ENCODE measurements at regions not wholly inside any gene's neighbourhood (a gene's known extent, or its start where the extent isn't known, plus 50 kb on each side); places are given as distances from the start of the nearest gene placed in this dataset.
"Not testable (repeated sequence)": the region's sequence is repeated elsewhere in the genome, so short reads cannot be mapped to it uniquely, and the experiment has no call there.

GRCh38 chr12:83468988-83469908 lies 782.5 kb downstream of the TMTC2 start:
- H3K27ac ChIP-seq (ENCODE audit: low read depth, low read length, severe bottlenecking) = no peak overlapping the region
- H3K9me3 ChIP-seq (ENCODE audit: control insufficient read depth, low read length) = no peaks in the 10 kb centered on the region
- no peak overlapping the region for H3K4me3 ChIP-seq (ENCODE audit: extremely low read depth, insufficient read depth, low read length, poor library complexity, severe bottlenecking)
- H3K4me1 ChIP-seq (ENCODE audit: control insufficient read depth, insufficient read depth, low read length, poor library complexity, severe bottlenecking) = no peaks in the 10 kb centered on the region
- H3K36me3 ChIP-seq (ENCODE audit: control insufficient read depth, insufficient read depth, low read length) = no peaks in the 10 kb centered on the region
- WGBS, 2 experiments (ENCODE audit: insufficient coverage in 2 of 2) = 84 to 85% methylated on average over 4 of the region's 5 CpGs

GRCh38 chr12:83465632-83466031 lies 778.9 kb downstream of the TMTC2 start:
- H3K4me1 ChIP-seq (ENCODE audit: control insufficient read depth, insufficient read depth, low read length, poor library complexity, severe bottlenecking) = no peaks in the 10 kb centered on the region
- no CpG with 5 or more reads among the region's 2 CpGs for WGBS, 2 experiments (ENCODE audit: insufficient coverage in 2 of 2)
- no peak overlapping the region for H3K27ac ChIP-seq (ENCODE audit: low read depth, low read length, severe bottlenecking)
- no peaks in the 10 kb centered on the region for H3K9me3 ChIP-seq (ENCODE audit: control insufficient read depth, low read length)
- H3K36me3 ChIP-seq (ENCODE audit: control insufficient read depth, insufficient read depth, low read length) = no peaks in the 10 kb centered on the region
- H3K4me3 ChIP-seq (ENCODE audit: extremely low read depth, insufficient read depth, low read length, poor library complexity, severe bottlenecking) = no peak overlapping the region

- no peaks in the 10 kb centered on the region for H3K9me3 ChIP-seq (ENCODE audit: control insufficient read depth, low read length)
- H3K4me1 ChIP-seq (ENCODE audit: control insufficient read depth, insufficient read depth, low read length, poor library complexity, severe bottlenecking) = no peaks in the 10 kb centered on the region
- H3K4me3 ChIP-seq (ENCODE audit: extremely low read depth, insufficient read depth, low read length, poor library complexity, severe bottlenecking) = no peak overlapping the region
- no peak overlapping the region for H3K27ac ChIP-seq (ENCODE audit: low read depth, low read length, severe bottlenecking)
- H3K36me3 ChIP-seq (ENCODE audit: control insufficient read depth, insufficient read depth, low read length) = no peaks in the 10 kb centered on the region
These were observed 775.7 kb downstream of the TMTC2 start for GRCh38 chr12:83462419-83462818.

- Histone ChIP-seq H3K27ac (ENCODE audit: low read depth, low read length, severe bottlenecking) (no peak overlapping the region), H3K9me3 (ENCODE audit: control insufficient read depth, low read length) (no peaks in the 10 kb centered on the region), H3K4me3 (ENCODE audit: extremely low read depth, insufficient read depth, low read length, poor library complexity, severe bottlenecking) (no peak overlapping the region), H3K36me3 (ENCODE audit: control insufficient read depth, insufficient read depth, low read length) (no peaks in the 10 kb centered on the region), H3K4me1 (ENCODE audit: control insufficient read depth, insufficient read depth, low read length, poor library complexity, severe bottlenecking) (no peaks in the 10 kb centered on the region)
- no CpG with 5 or more reads among the region's 3 CpGs for WGBS, 2 experiments (ENCODE audit: insufficient coverage in 2 of 2)
These were observed 774.7 kb downstream of the TMTC2 start for GRCh38 chr12:83461336-83461935.

- Histone ChIP-seq H3K36me3 (ENCODE audit: control insufficient read depth, insufficient read depth, low read length) (no peaks in the 10 kb centered on the region), H3K9me3 (ENCODE audit: control insufficient read depth, low read length) (no peaks in the 10 kb centered on the region), H3K4me3 (ENCODE audit: extremely low read depth, insufficient read depth, low read length, poor library complexity, severe bottlenecking) (no peak overlapping the region), H3K27ac (ENCODE audit: low read depth, low read length, severe bottlenecking) (no peak overlapping the region), H3K4me1 (ENCODE audit: control insufficient read depth, insufficient read depth, low read length, poor library complexity, severe bottlenecking) (no peaks in the 10 kb centered on the region)
- 94 to 100% methylated on average over 2 of the region's 2 CpGs for whole genome bisulfite sequencing, 2 experiments (ENCODE audit: insufficient coverage in 2 of 2)
These were observed 764.5 kb downstream of the TMTC2 start for GRCh38 chr12:83451189-83451588.

- H3K36me3 ChIP-seq (ENCODE audit: control insufficient read depth, insufficient read depth, low read length) = no peaks in the 10 kb centered on the region
- no peak overlapping the region for H3K27ac ChIP-seq (ENCODE audit: low read depth, low read length, severe bottlenecking)
- no peak overlapping the region for H3K4me3 ChIP-seq (ENCODE audit: extremely low read depth, insufficient read depth, low read length, poor library complexity, severe bottlenecking)
- WGBS, 2 experiments (ENCODE audit: insufficient coverage in 2 of 2) = 86% methylated on average over 1 of the region's 1 CpG; no CpG with 5 or more reads in 1 of the 2 experiments
- H3K9me3 ChIP-seq (ENCODE audit: control insufficient read depth, low read length) = no peaks in the 10 kb centered on the region
- H3K4me1 ChIP-seq (ENCODE audit: control insufficient read depth, insufficient read depth, low read length, poor library complexity, severe bottlenecking) = no peaks in the 10 kb centered on the region
These were observed 747.9 kb downstream of the TMTC2 start for GRCh38 chr12:83434600-83434999.

GRCh38 chr12:83432176-83432719 lies 745.5 kb downstream of the TMTC2 start:
- 70% methylated on average over 2 of the region's 3 CpGs; no CpG with 5 or more reads in 1 of the 2 experiments for WGBS, 2 experiments (ENCODE audit: insufficient coverage in 2 of 2)
- Histone ChIP-seq H3K4me1 (ENCODE audit: control insufficient read depth, insufficient read depth, low read length, poor library complexity, severe bottlenecking) (no peaks in the 10 kb centered on the region), H3K36me3 (ENCODE audit: control insufficient read depth, insufficient read depth, low read length) (no peaks in the 10 kb centered on the region), H3K27ac (ENCODE audit: low read depth, low read length, severe bottlenecking) (no peak overlapping the region), H3K9me3 (ENCODE audit: control insufficient read depth, low read length) (no peaks in the 10 kb centered on the region), H3K4me3 (ENCODE audit: extremely low read depth, insufficient read depth, low read length, poor library complexity, severe bottlenecking) (no peak overlapping the region)

GRCh38 chr12:83427586-83428136 lies 741.0 kb downstream of the TMTC2 start:
- H3K36me3 ChIP-seq (ENCODE audit: control insufficient read depth, insufficient read depth, low read length); H3K9me3 ChIP-seq (ENCODE audit: control insufficient read depth, low read length); H3K4me1 ChIP-seq (ENCODE audit: control insufficient read depth, insufficient read depth, low read length, poor library complexity, severe bottlenecking); H3K27ac ChIP-seq (ENCODE audit: low read depth, low read length, severe bottlenecking); H3K4me3 ChIP-seq (ENCODE audit: extremely low read depth, insufficient read depth, low read length, poor library complexity, severe bottlenecking): not testable (repeated sequence)
- WGBS, 2 experiments (ENCODE audit: insufficient coverage in 2 of 2) = no CpG with 5 or more reads among the region's 2 CpGs

- WGBS, 2 experiments (ENCODE audit: insufficient coverage in 2 of 2) = 84 to 86% methylated on average over 3 of the region's 3 CpGs
- no peaks in the 10 kb centered on the region for H3K36me3 ChIP-seq (ENCODE audit: control insufficient read depth, insufficient read depth, low read length)
- no peaks in the 10 kb centered on the region for H3K9me3 ChIP-seq (ENCODE audit: control insufficient read depth, low read length)
- no peak overlapping the region for H3K4me3 ChIP-seq (ENCODE audit: extremely low read depth, insufficient read depth, low read length, poor library complexity, severe bottlenecking)
- H3K27ac ChIP-seq (ENCODE audit: low read depth, low read length, severe bottlenecking) = no peak overlapping the region
- H3K4me1 ChIP-seq (ENCODE audit: control insufficient read depth, insufficient read depth, low read length, poor library complexity, severe bottlenecking) = no peaks in the 10 kb centered on the region
These were observed 728.3 kb downstream of the TMTC2 start for GRCh38 chr12:83414981-83415380.

GRCh38 chr12:83408851-83409250 lies 722.1 kb downstream of the TMTC2 start:
- no peak overlapping the region for H3K27ac ChIP-seq (ENCODE audit: low read depth, low read length, severe bottlenecking)
- WGBS, 2 experiments (ENCODE audit: insufficient coverage in 2 of 2) = no CpG with 5 or more reads among the region's 2 CpGs

More at GRCh38 chr12:83408851-83409250, 722.1 kb downstream of the TMTC2 start:
- Histone ChIP-seq H3K4me1 (ENCODE audit: control insufficient read depth, insufficient read depth, low read length, poor library complexity, severe bottlenecking) (no peaks in the 10 kb centered on the region), H3K4me3 (ENCODE audit: extremely low read depth, insufficient read depth, low read length, poor library complexity, severe bottlenecking) (no peak overlapping the region), H3K9me3 (ENCODE audit: control insufficient read depth, low read length) (no peaks in the 10 kb centered on the region), H3K36me3 (ENCODE audit: control insufficient read depth, insufficient read depth, low read length) (no peaks in the 10 kb centered on the region)

Data from mesodermal cell (in vitro differentiated cells).